Glomerular visceral epithelial cell (primary cell): ENCODE measurements at regions not wholly inside any gene's neighbourhood (a gene's known extent, or its start where the extent isn't known, plus 50 kb on each side); places are given as distances from the start of the nearest gene placed in this dataset.
"Not testable (repeated sequence)": the region's sequence is repeated elsewhere in the genome, so short reads cannot be mapped to it uniquely, and the experiment has no call there.

ENCODE experiments used
- DNase-seq: peaks from one replicate; pipeline ENCODE4 v3.0.0-alpha.2; 2016; ENCODE audit errors: extremely low spot score

DNA sequence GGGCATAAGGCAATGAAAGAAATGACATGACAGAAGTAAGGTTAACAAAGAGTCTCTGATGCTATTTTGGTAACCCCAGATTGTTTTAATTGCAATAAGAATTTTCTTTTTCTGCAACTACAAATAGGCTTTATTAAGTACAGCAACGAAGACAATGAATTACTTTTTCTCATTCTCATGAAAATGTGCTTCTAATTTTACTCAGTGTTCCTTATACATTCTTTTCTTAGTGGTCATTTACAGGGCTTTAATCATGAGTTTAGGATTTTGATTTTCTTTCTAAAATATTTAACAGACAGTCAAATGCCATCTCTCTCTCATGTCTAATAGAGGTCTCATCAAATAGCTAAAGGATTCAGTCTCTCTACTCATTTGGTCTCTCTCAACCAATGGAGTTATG is 452.1 kb downstream of the RAP2B start:
- no peak for DNase-seq

GRCh38 chr3:153614563-153614962 is 452.5 kb downstream of the RAP2B start:
- DNase-seq, result peak; percentile 47

GRCh38 chr3:153615863-153616262 is 453.8 kb downstream of the RAP2B start:
- DNase-seq, result no peak

- no peak for DNase-seq
Observed at GRCh38 chr3:153617463-153617862, 455.4 kb downstream of the RAP2B start.

- DNase-seq, result no peak
Observed at GRCh38 chr3:153618176-153618575, 456.1 kb downstream of the RAP2B start.

- DNase-seq, result no peak
Observed at GRCh38 chr3:153619268-153619667, 457.2 kb downstream of the RAP2B start.

- no peak for DNase-seq
Observed at GRCh38 chr3:153621953-153622352, 459.9 kb downstream of the RAP2B start.

DNA sequence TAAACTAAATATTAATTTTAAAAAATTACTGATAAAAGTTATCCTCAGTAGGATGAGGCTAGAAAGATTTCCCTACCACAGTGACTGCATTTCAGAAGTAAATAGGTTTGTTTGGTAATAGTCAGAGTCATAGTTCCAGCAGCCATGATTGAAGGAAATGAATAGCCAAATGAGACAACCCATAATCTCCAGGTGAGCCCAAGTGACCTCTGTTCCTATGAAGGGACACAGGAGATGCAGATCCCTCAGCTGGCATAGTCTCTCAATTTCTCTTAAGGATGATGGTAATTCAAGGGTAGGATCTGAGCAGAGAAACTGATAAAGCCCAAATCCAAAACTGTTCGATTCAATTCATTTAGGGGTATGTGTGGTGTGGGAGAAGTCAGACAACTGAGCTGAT is 461.8 kb downstream of the RAP2B start:
- no peak for DNase-seq

- DNase-seq, result no peak
Observed at GRCh38 chr3:153624310-153625030, 462.4 kb downstream of the RAP2B start.

GRCh38 chr3:153625506-153625905 is 463.5 kb downstream of the RAP2B start:
- no peak for DNase-seq

DNA sequence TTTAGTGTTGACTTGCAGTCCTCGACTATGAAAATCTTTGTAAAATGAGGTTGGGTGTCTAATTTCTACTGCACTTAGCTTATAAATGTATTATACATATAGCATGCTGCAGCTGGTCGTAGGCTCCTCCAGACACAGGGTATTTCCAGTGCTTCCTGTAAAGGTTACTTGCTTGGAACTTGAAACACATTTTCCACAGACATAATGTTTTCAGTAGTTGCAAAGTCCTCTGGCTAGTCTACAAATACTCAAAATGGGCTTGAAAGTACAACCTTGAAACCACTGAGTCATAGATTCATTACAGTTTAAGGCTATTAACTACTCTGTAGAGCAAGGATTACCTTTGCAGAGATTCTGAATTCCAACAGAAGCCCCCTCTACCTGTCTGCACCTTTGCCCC is 464.1 kb downstream of the RAP2B start:
- no peak for DNase-seq

DNA sequence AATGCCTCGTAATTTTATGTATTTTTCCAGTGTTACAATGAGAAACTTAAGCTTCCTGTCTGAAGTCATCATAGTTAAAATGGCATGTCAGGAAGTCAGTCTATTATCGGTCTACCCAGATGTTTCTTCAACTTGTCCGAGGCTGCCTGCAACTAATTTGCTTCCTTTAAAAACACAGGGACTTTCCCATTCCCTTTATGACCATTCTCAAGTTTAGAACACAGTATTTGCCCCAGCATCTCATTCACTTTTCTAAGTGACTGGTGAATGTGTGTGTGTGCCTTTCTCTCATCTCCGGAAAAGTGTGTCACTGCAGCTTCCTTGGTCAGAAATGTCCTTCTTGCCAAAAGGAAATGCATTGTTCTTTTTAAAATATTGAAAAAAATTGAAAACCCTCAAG is 466.6 kb downstream of the RAP2B start:
- no peak for DNase-seq

GRCh38 chr3:153629148-153629547 is 467.1 kb downstream of the RAP2B start:
- DNase-seq, result no peak

DNA sequence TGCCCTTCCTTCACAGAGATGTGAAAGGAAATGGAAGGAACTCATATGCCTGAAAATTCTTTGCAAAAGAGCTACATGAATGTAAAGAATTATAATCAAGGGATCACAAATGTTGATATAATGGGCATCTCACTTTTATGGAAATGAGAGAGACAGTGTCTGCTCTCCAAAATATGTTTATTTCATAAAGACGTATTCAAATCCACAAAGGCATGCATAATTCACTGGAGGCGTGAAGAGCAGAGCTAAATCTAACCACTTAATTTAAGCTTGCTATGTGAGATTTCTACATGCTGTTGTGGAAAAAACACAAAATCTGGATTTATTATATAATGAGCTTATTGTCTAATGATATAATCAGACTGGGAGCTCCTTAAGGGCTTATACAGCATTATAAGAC is 469.1 kb downstream of the RAP2B start:
- DNase-seq, result no peak

GRCh38 chr3:153631664-153632063 is 469.6 kb downstream of the RAP2B start:
- no peak for DNase-seq

DNA sequence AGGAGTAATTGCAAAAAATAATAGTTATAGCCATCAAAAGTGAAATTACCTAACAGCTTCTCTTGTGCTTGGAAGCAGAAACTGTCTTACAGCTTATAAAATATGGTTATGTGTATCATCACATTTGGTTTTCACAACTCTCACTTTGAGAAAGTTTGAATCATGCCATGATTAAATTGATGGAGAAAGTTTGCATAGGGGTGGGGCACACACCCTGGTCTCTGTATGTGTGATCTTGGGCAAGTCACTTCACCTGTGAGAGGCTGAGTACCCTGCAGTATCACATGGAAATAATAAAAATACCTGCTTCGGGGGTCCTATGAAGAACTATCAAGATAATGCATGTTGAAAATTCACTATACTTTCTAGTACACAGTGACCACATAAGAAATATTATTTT is 471.4 kb downstream of the RAP2B start:
- DNase-seq, result no peak

DNA sequence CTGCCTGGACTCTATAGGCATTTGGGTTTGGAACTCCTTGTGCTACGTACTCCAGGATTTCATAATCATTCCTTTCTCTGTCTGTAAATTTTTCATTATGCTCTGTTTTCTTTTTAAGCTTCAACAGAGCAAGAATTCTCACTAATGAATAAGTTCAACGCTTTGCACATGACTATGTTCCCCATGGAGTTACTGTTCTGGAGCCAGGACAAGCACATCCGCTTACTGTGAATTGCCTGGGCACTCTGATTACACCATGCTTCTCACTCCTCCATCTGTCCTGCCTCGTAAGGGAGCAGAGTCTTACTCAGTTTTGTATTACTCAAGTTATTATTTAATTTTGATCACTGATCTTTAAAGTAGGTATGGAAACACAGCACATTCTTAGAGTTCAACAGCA is 472.7 kb downstream of the RAP2B start:
- DNase-seq, result no peak

- no peak for DNase-seq
Observed at GRCh38 chr3:153639631-153640030, 477.6 kb downstream of the RAP2B start.

DNA sequence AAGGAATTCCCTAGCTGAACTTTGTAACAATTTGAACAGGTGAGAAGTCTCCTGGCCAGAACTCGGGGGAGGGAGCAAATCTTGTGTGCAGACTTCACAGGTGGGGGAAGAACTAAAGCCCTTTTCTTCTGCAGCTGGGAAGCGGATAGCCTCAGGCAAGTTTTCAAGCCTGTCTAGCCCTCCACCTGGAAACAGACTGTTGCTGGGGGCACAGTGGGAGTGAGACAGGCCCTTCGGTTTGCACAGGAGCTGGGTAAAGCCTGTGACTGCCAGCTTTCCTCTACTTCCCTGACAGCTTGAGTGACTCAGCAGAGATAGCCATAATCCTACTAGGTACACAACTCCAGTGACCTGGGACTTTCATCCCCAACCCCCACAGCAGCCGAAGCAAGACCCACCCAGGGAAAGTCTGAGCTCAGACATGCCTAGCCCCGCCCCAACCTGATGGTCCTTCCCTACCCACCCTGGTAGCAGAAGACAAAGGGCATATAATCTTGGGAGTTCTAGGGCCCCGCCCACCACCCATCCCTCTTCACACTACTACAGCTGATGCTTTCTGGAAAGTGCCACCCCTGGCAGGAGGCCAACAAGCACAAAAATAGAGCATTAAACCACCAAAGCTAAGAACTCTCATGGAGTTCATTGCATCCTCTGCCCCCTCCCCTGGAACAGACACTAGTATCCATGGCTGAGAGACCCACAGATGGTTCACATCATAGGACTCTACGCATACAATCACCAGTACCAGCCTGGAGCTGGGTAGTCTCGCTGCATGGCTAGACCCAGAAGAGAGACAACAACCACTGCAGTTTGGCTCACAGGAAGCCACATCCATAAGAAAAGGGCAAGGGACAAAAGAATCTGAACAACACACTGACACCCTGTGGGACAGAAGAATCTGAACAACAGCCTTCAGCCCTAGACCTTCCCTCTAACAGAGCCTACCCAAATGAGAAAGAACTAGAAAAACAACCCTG is 479.0 kb downstream of the RAP2B start:
- DNase-seq, result no peak

DNA sequence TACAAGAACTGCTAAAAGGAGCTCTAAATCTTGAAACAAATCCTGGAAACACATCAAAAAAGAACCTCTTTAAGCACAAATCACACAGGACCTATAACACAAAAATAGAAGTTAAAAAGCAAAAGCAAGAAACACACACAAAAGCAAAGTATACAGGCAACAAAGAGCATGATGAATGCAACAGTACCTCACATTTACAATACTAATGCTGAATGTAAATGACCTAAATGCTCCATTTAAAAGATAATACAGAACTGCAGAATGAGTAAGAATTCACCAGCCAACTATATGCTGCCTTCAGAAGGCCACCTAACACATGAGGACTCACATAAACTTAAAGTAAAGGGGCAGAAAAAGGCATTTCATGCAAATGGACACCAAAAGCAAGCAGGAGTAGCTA is 478.6 kb upstream of the ARHGEF26 start:
- not testable (repeated sequence) for DNase-seq

DNA sequence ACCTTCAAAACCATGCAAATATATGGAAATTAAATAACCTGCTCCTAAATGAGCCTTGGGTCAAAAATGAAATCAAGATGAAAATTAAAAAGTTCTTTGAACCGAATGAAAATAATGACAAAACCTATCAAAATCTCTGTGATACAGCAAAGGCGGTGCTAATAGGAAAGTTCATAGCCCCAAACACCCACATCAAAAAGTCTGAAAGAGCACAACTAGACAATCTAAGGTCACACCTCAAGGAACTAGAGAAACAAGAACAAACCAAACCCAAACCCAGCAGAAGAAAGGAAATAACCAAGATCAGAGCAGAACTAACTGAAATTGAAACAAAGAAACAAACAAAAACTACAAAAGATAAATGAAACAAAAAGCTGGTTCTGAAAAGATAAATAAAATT is 477.7 kb upstream of the ARHGEF26 start:
- DNase-seq, result not testable (repeated sequence)

DNA sequence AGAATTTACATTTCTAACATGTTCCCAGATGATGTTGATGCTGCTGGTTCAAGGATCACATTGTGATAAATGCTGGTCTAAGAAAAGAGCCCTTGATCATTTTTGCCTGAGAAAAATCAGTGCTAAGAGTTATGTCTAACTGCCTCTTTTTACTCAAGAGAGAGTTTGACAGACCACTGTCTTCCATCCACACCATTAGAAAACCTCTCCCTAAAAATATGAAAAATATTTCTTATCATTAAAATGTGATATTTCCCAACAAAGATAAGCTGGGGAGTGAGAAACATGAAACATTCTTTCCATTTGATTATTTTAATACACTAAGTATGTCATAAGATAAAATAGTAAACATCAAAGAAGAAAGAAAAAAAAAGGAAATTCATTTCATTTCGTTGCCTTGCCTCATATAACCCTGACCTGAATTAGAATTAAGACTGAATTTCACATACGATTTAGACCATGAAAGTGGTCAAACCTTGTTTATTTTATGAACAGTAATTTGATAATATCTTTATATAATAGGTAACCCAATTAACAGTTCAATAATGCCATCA is 471.8 kb upstream of the ARHGEF26 start:
- no peak for DNase-seq

GRCh38 chr3:153652076-153652475 is 469.1 kb upstream of the ARHGEF26 start:
- no peak for DNase-seq
